ENCODE measurements at regions not wholly inside any gene's neighbourhood (a gene's known extent, or its start where the extent isn't known, plus 50 kb on each side); places are given as distances from the start of the nearest gene placed in this dataset.
A peak's percentile ranks its signal among the peaks of the same experiment; 100 is the strongest.

- TF ChIP-seq HINFP (tag; conservative IDR thresholded peaks at IDR 0.05; ENCODE audit: low read depth) (peak; percentile 50; the same call in 1 of the 2 replicates), KDM2B (CRISPR knock-in tag; IDR thresholded peaks at IDR 0.05) (no peak), SLC30A9 (CRISPR knock-in tag; IDR thresholded peaks at IDR 0.05) (no peak), ZBTB12 (CRISPR knock-in tag; IDR thresholded peaks at IDR 0.05) (peak; percentile 63; the same call in 1 of the 2 replicates), ZNF224 (CRISPR knock-in tag; IDR thresholded peaks at IDR 0.05) (no peak), ARID1B (IDR thresholded peaks at IDR 0.05) (peak; percentile 53), ATF7 (IDR thresholded peaks at IDR 0.05) (peak; percentile 86), EP400 (IDR thresholded peaks at IDR 0.05) (0 out of 2 replicates have a peak, but pooled peaks have one; percentile 35), SMARCA5 (IDR thresholded peaks at IDR 0.05) (no peak), HDGF (IDR thresholded peaks at IDR 0.05) (no peak), PML (IDR thresholded peaks at IDR 0.05; ENCODE audit: low read length) (no peak), JUNB (CRISPR knock-in tag; conservative IDR thresholded peaks at IDR 0.05) (peak; percentile 64; the same call in 1 of the 2 replicates), MEF2D (tag; conservative IDR thresholded peaks at IDR 0.05; ENCODE audit: low read depth) (no peak), RBM14 (IDR thresholded peaks at IDR 0.05; ENCODE audit: borderline replicate concordance, insufficient read depth, low read depth, low read length) (no peak), DPF2 (IDR thresholded peaks at IDR 0.05) (peak; percentile 58; the same call in 1 of the 2 replicates), CLOCK (CRISPR knock-in tag; IDR thresholded peaks at IDR 0.05; ENCODE audit: borderline replicate concordance) (no peak), TEAD4 (IDR thresholded peaks at IDR 0.05; ENCODE audit: low read length) (0 out of 2 replicates have a peak, but pooled peaks have one; percentile 11), TEAD4 (CRISPR knock-in tag; IDR thresholded peaks at IDR 0.05; ENCODE audit: borderline replicate concordance) (no peak), BDP1 (IDR thresholded peaks at IDR 0.05; ENCODE audit: insufficient read depth, insufficient read length) (no peak), CREB1 (IDR thresholded peaks at IDR 0.05) (peak; percentile 95), CREB1 (CRISPR knock-in tag; IDR thresholded peaks at IDR 0.05) (peak; percentile 93), CBFA2T3 (IDR thresholded peaks at IDR 0.05) (no peak), CEBPG (CRISPR knock-in tag; IDR thresholded peaks at IDR 0.05) (no peak), CEBPG (tag; conservative IDR thresholded peaks at IDR 0.05 in 1 of 2, IDR thresholded peaks at IDR 0.05 in 1 of 2) (peak; percentile 58 to 64), MEF2A (IDR thresholded peaks at IDR 0.05; ENCODE audit: control insufficient read depth, low read depth, low read length) (no peak)
Measured at GRCh38 chr2:48114256-48114655, 200.2 kb upstream of the FOXN2 start (continued).

Measured in K562 (cell line).